ENCODE measurements at regions not wholly inside any gene's neighbourhood (a gene's known extent, or its start where the extent isn't known, plus 50 kb on each side); places are given as distances from the start of the nearest gene placed in this dataset.

DNA sequence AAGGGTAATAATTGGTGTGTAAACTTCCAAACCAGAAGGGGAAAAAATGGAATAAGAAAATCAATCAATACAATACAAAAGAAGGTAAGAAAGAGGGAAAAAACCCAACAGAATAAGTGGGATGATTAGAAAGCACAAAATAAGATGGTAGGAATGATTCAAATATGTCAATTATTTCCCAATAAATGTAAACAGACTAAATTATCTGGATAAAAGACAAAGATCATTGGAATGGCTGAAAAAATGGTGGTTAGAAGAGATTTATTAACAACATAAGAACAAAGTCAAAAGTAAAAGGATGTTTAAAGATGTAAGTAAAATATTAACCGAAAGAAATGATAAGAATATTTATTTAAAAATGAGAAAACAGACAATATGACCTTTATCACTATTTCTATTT lies 103.5 kb upstream of the YWHAQ start:
- no peaks in the 10 kb centered on the region for H3K27me3 Mint-ChIP-seq
- no peak overlapping the region for H3K4me3 Mint-ChIP-seq

DNA sequence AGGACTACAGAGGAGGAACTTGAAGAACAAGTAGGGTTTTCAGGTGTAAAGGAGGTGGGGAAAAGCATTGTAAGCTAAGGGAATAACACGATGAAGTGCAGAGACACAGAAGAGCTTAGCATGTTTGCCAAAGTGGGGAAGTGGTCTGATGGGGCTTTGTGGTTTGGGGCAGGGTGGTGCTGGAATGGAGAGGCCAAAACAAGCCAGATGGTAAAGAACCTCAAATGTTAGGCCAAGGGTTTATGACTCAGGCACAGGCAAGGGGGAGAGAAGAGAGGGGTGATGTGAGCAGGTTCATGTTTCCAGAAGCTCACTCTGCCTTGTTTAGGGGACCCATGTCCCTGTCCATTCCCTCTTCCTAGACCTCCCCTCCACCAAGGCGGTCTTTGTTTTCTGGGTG lies 104.5 kb upstream of the YWHAQ start:
- Histone ChIP-seq H3K36me3 (ENCODE audit: control insufficient read depth in 2 of 2, extremely low read depth in 1 of 2, insufficient read depth in 1 of 2, low read length in 1 of 2) (no peaks in the 10 kb centered on the region), H3K4me3 (ENCODE audit: control insufficient read depth in 1 of 2, extremely low read depth in 1 of 2, low read length in 1 of 2) (no peak overlapping the region), H3K27me3 (replicated peaks in 1 of 2; ENCODE audit: control insufficient read depth in 2 of 2, extremely low read depth in 1 of 2, insufficient read depth in 2 of 2, low read length in 1 of 2) (no peaks in the 10 kb centered on the region), H3K27ac (ENCODE audit: low read length) (peak overlapping the region; percentile 61), H3K9me3 (no peaks in the 10 kb centered on the region), H3K4me1 (ENCODE audit: control insufficient read depth in 1 of 2, extremely low read depth in 1 of 2, insufficient read depth in 2 of 2, low read length in 2 of 2) (peaks cover 11 to 49% of the 10 kb centered on the region in 2 experiments)
- DNase-seq (peak in 2 of 35 experiments; percentile 14 to 40), ATAC-seq (replicated peaks in 1 of 4) (peak in 3 of 4 experiments; percentile 49 to 73 (median 69))
- POLR2A ChIA-PET: no interaction called here
- Mint-ChIP-seq H3K4me1 (peaks cover 46 to 51% (median 48%) of the 10 kb centered on the region in 3 donors), H3K27me3 (no peaks in the 10 kb centered on the region), H3K9me3 (peaks cover 0 to 8% (median 3%) of the 10 kb centered on the region in 3 donors), H3K36me3 (peaks cover 3% of the 10 kb centered on the region), H3K27ac (peak overlapping the region; percentile 82 to 83), H3K4me3 (peak overlapping the region in 2 of 3 donors; percentile 1 to 4)
- WGBS (ENCODE audit: insufficient coverage): 38% methylated on average over 1 of the region's 2 CpGs
- CTCF ChIA-PET: no interaction called here

More for the DNA sequence above, 103.5 kb upstream of the YWHAQ start:
- Histone ChIP-seq H3K9me3 (no peaks in the 10 kb centered on the region), H3K36me3 (ENCODE audit: control insufficient read depth in 2 of 2, extremely low read depth in 1 of 2, insufficient read depth in 1 of 2, low read length in 1 of 2) (no peaks in the 10 kb centered on the region), H3K27me3 (replicated peaks in 1 of 2; ENCODE audit: control insufficient read depth in 2 of 2, extremely low read depth in 1 of 2, insufficient read depth in 2 of 2, low read length in 1 of 2) (no peaks in the 10 kb centered on the region), H3K4me1 (ENCODE audit: control insufficient read depth in 1 of 2, extremely low read depth in 1 of 2, insufficient read depth in 2 of 2, low read length in 2 of 2) (peaks cover 11 to 44% of the 10 kb centered on the region in 2 experiments), H3K4me3 (ENCODE audit: control insufficient read depth in 1 of 2, extremely low read depth in 1 of 2, low read length in 1 of 2) (no peak overlapping the region), H3K27ac (ENCODE audit: low read length) (no peak overlapping the region)
- no CpG with 5 or more reads among the region's 1 CpG for WGBS (ENCODE audit: insufficient coverage)
- H3K9me3 Mint-ChIP-seq: peaks cover 0 to 8% (median 3%) of the 10 kb centered on the region in 3 donors
- DNase-seq: no peak
- H3K27ac Mint-ChIP-seq: no peak overlapping the region
- no peak for ATAC-seq (replicated peaks in 1 of 4)
- ChIA-PET CTCF (no interaction called here), POLR2A (interaction anchor here (0.6 kb wide), 2 partner anchors 50 to 151 kb away, joined by 3 to 4 read pairs; no protein-coding TSS in a partner anchor)
- peaks cover 3% of the 10 kb centered on the region for H3K36me3 Mint-ChIP-seq
- peaks cover 42 to 47% (median 46%) of the 10 kb centered on the region in 3 donors for H3K4me1 Mint-ChIP-seq

DNA sequence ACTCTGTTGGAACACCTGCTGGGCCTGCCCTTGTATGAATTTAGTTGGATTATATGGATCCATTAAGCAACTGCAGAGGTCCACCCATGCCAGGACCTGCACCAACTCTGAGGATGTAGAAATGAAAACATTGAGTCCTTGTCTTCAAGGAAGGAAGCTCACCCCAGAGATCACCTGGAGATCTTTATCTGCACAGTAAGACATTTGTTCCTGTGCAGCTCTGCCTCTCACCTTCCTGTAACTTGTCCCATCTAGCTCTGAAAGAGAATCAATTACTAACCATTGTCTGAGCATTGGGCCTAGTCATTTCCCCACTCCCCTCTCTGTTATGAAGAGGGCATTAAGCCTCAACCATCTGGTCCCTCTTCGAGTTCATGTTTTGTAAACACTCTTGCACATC lies 105.2 kb upstream of the YWHAQ start:
- peak in 1 of 35 experiments; percentile 43 for DNase-seq
- POLR2A ChIA-PET: interaction anchor here (0.6 kb wide), 2 partner anchors 190 to 1789 kb away, joined by 3 read pairs; no protein-coding TSS in a partner anchor
- H3K9me3 Mint-ChIP-seq: peaks cover 0 to 8% (median 4%) of the 10 kb centered on the region in 3 donors

DNA sequence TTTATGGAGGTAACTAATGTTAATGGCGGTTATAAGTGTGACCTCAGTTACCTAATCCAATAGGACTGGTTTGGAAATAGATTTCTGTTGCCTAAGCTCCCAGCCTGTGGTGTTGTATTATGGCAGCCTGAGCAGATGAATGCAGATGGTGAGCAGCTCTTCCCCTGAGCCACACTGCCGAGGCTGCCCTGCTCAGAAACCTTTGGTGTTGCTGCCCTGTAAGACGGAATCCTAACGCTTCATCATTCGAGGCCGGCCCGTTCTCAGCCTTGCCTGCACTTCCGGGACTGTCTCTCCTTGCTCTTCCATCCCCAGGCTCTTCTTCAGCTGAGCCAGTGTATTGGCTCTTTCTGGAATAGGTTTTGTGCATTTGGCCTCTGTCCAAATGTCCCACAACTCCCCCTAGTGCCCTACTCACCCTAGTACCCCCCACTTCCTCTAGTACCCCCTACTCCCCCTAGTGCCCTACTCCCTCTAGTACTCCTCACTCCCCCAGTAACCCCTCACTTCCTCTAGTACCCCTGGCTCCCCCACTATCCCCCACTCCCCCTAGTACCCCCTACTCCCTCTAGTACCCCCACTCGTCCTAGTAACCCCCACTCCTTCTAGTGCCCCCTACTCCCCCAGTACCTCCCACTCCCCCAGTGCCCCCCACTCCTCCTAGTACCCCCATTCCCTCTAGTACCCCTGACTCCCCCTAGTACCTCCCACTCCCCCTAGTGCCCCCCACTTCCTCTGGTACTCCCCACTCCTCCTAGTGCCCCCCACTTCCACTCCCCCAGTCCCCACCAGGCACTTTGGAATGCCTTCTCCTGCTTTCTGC lies 106.0 kb upstream of the TAF1B start:
- H3K4me3 ChIP-seq (ENCODE audit: control insufficient read depth in 1 of 2, extremely low read depth in 1 of 2, low read length in 1 of 2): no peak overlapping the region
- peak overlapping the region; percentile 61 for H3K27ac ChIP-seq (ENCODE audit: low read length)
- POLR2A ChIA-PET: interaction anchor here in 1 of 2 donors (0.6 kb wide), 1 partner anchor 714 kb away, joined by 6 read pairs; no protein-coding TSS in a partner anchor
- peaks cover 11 to 49% of the 10 kb centered on the region in 2 experiments for H3K4me1 ChIP-seq (ENCODE audit: control insufficient read depth in 1 of 2, extremely low read depth in 1 of 2, insufficient read depth in 2 of 2, low read length in 2 of 2)
- H3K9me3 ChIP-seq: no peaks in the 10 kb centered on the region
- ATAC-seq (replicated peaks in 1 of 4) (no peak), DNase-seq (peak in 3 of 35 experiments; percentile 9 to 37 (median 10))
- Mint-ChIP-seq H3K4me1 (peaks cover 46 to 60% (median 48%) of the 10 kb centered on the region in 3 donors), H3K36me3 (peaks cover 3% of the 10 kb centered on the region), H3K27ac (peak overlapping the region; percentile 82 to 95), H3K4me3 (peak overlapping the region in 1 of 3 donors; percentile 4), H3K27me3 (no peaks in the 10 kb centered on the region), H3K9me3 (peaks cover 0 to 8% (median 5%) of the 10 kb centered on the region in 3 donors)
- H3K27me3 ChIP-seq (replicated peaks in 1 of 2; ENCODE audit: control insufficient read depth in 2 of 2, extremely low read depth in 1 of 2, insufficient read depth in 2 of 2, low read length in 1 of 2): no peaks in the 10 kb centered on the region
- CTCF ChIA-PET: interaction anchor here in 1 of 2 donors (0.5 to 1.2 kb wide), 2 partner anchors 17 to 184 kb away, joined by 3 to 4 read pairs; no protein-coding TSS in a partner anchor
- no CpG with 5 or more reads among the region's 9 CpGs for WGBS (ENCODE audit: insufficient coverage)
- H3K36me3 ChIP-seq (ENCODE audit: control insufficient read depth in 2 of 2, extremely low read depth in 1 of 2, insufficient read depth in 1 of 2, low read length in 1 of 2): no peaks in the 10 kb centered on the region

More for the DNA sequence above, 105.2 kb upstream of the YWHAQ start:
- Mint-ChIP-seq H3K27ac (peak overlapping the region; percentile 82 to 83), H3K36me3 (peaks cover 3% of the 10 kb centered on the region), H3K27me3 (no peaks in the 10 kb centered on the region), H3K4me3 (peak overlapping the region in 2 of 3 donors; percentile 4 to 21), H3K4me1 (peaks cover 46 to 54% (median 48%) of the 10 kb centered on the region in 3 donors)
- peak; percentile 58 to 63 (median 60) for ATAC-seq (replicated peaks in 1 of 4)
- CTCF ChIA-PET: interaction anchor here in 1 of 2 donors (0.6 to 1.0 kb wide), 3 partner anchors 33 to 924 kb away, joined by 3 to 6 read pairs (median 3); no protein-coding TSS in a partner anchor
- Histone ChIP-seq H3K4me3 (ENCODE audit: control insufficient read depth in 1 of 2, extremely low read depth in 1 of 2, low read length in 1 of 2) (no peak overlapping the region), H3K27ac (ENCODE audit: low read length) (peak overlapping the region; percentile 61), H3K4me1 (ENCODE audit: control insufficient read depth in 1 of 2, extremely low read depth in 1 of 2, insufficient read depth in 2 of 2, low read length in 2 of 2) (peaks cover 11 to 49% of the 10 kb centered on the region in 2 experiments), H3K27me3 (replicated peaks in 1 of 2; ENCODE audit: control insufficient read depth in 2 of 2, extremely low read depth in 1 of 2, insufficient read depth in 2 of 2, low read length in 1 of 2) (no peaks in the 10 kb centered on the region), H3K9me3 (no peaks in the 10 kb centered on the region), H3K36me3 (ENCODE audit: control insufficient read depth in 2 of 2, extremely low read depth in 1 of 2, insufficient read depth in 1 of 2, low read length in 1 of 2) (no peaks in the 10 kb centered on the region)
- no CpG with 5 or more reads among the region's 1 CpG for WGBS (ENCODE audit: insufficient coverage)

DNA sequence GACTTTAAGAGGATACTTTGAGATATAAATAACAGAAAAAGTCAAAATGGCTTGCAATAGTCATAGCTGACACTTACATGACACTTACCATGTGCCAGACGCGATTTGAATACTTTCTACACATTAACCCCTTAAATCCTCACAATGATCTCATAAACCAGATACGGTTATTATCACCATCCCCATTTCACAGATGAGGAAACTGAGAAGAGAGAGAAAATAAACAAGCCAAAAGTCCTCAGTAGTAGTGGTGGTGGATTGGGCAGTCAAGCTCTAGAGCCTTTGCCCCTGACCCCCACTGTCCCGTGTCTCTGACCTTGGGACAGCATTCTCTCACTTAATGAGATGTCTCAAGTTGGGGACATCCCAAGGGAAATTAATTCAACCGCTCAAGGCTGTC lies 105.2 kb upstream of the TAF1B start:
- Histone ChIP-seq H3K27ac (ENCODE audit: low read length) (no peak overlapping the region), H3K4me3 (ENCODE audit: control insufficient read depth in 1 of 2, extremely low read depth in 1 of 2, low read length in 1 of 2) (no peak overlapping the region), H3K4me1 (ENCODE audit: control insufficient read depth in 1 of 2, extremely low read depth in 1 of 2, insufficient read depth in 2 of 2, low read length in 2 of 2) (peaks cover 11 to 49% of the 10 kb centered on the region in 2 experiments), H3K9me3 (no peaks in the 10 kb centered on the region), H3K27me3 (replicated peaks in 1 of 2; ENCODE audit: control insufficient read depth in 2 of 2, extremely low read depth in 1 of 2, insufficient read depth in 2 of 2, low read length in 1 of 2) (peaks cover 0 to 2% of the 10 kb centered on the region in 2 experiments), H3K36me3 (ENCODE audit: control insufficient read depth in 2 of 2, extremely low read depth in 1 of 2, insufficient read depth in 1 of 2, low read length in 1 of 2) (no peaks in the 10 kb centered on the region)
- ChIA-PET POLR2A (no interaction called here), CTCF (interaction anchor here in 1 of 2 donors (1.2 kb wide), 1 partner anchor 16 kb away, joined by 3 read pairs; no protein-coding TSS in a partner anchor)
- no peak for DNase-seq
- peaks cover 3% of the 10 kb centered on the region for H3K36me3 Mint-ChIP-seq
- H3K4me1 Mint-ChIP-seq: peaks cover 46 to 60% (median 48%) of the 10 kb centered on the region in 3 donors
- H3K27me3 Mint-ChIP-seq: no peaks in the 10 kb centered on the region
- no peak for ATAC-seq (replicated peaks in 1 of 4)
- WGBS (ENCODE audit: insufficient coverage): no CpG with 5 or more reads among the region's 5 CpGs
- H3K27ac Mint-ChIP-seq: peak overlapping the region; percentile 93 to 95
- H3K9me3 Mint-ChIP-seq: peaks cover 0 to 8% (median 5%) of the 10 kb centered on the region in 3 donors
- H3K4me3 Mint-ChIP-seq: peak overlapping the region; percentile 13 to 76 (median 37)
